Colonic mucosa (tissue), 4 donors: ENCODE measurements at regions not wholly inside any gene's neighbourhood (a gene's known extent, or its start where the extent isn't known, plus 50 kb on each side); places are given as distances from the start of the nearest gene placed in this dataset.
A peak's percentile ranks its signal among the peaks of the same experiment; 100 is the strongest.

Experiments used
- DNase-seq: peaks from one replicate; pipeline ENCODE4 v3.0.0-alpha.2; 2020
- H3K27ac ChIP-seq: fragments of 200-600 bp; one replicate; pipeline ENCODE4 v1.8.0; 2021
- H3K27me3 ChIP-seq: fragments of 200-600 bp; one replicate; pipeline ENCODE4 v1.8.0; 2021
- H3K36me3 ChIP-seq: fragments of 200-600 bp; one replicate; pipeline ENCODE4 v1.8.0; 2021
- H3K4me1 ChIP-seq: fragments of 200-600 bp; one replicate; pipeline ENCODE4 v1.8.0; 2021; ENCODE audit warnings: mild to moderate bottlenecking
- H3K4me3 ChIP-seq: fragments of 200-600 bp; one replicate; pipeline ENCODE4 v1.8.0; 2021
- H3K9ac ChIP-seq, 2 donors: one replicate each; pipeline ENCODE4 v1.7.0; 2013; ENCODE audit warnings: control low read depth in 2 of 2, low read depth in 2 of 2, low read length in 2 of 2
- H3K9me3 ChIP-seq: fragments of 200-600 bp; one replicate; pipeline ENCODE4 v1.8.0; 2021
- intact Hi-C: fragments of 100-400 bp; cut with DNase I; formaldehyde crosslinking; loops from one replicate; pipeline ENCODE4 v1.14.1; 2022
- TF ChIP-seq, protein P1 (sequence below): fragments of 200-600 bp; IDR thresholded peaks from one replicate; pipeline ENCODE4 v1.8.0; 2022; ENCODE audit warnings: antibody characterized with exemption, mild to moderate bottlenecking
- donor health status: healthy.
- donor health status: DM: no; HTN: no; CAD: no.
- donor health status: DM: no; HTN: no; CAD: no.

- H3K27me3 ChIP-seq: peaks cover 17% of the 10 kb centered on the region
Measured at GRCh38 chr14:103271189-103271588, 62.8 kb upstream of the EIF5 start.

DNA sequence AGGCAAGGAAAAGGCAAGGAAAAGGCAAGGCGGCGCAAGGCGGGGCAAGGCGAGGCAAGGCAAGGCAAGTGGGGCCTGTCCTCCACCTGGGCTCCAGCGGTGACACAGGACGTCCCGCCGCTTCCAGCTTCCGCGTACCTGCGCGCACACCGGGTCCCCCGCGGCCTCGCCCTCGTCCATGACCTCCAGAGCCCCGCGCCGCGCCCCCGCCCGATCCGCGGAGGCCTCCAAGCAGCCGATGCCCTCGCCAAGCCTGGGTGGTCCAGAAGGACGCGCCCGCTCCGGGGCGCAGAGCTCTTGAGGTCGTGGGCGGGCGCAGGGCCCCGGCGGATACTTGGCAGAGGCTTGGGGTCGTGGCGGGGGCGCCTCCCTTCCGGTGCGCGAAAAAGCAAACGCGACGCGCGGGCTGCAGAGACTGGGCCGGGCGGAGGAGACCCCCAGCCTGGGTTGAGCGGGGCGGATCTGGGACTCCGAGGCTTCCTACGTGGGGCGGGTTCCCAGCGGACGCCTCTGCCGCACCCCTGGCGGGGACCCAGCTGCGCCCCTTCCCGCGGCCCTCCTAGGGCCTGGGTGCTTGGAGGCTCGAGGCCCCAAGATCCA is 60.8 kb upstream of the EIF5 start:
- peak; percentile 45 for DNase-seq
- intact Hi-C loops: no loop called here
- TF ChIP-seq, protein P1, sequence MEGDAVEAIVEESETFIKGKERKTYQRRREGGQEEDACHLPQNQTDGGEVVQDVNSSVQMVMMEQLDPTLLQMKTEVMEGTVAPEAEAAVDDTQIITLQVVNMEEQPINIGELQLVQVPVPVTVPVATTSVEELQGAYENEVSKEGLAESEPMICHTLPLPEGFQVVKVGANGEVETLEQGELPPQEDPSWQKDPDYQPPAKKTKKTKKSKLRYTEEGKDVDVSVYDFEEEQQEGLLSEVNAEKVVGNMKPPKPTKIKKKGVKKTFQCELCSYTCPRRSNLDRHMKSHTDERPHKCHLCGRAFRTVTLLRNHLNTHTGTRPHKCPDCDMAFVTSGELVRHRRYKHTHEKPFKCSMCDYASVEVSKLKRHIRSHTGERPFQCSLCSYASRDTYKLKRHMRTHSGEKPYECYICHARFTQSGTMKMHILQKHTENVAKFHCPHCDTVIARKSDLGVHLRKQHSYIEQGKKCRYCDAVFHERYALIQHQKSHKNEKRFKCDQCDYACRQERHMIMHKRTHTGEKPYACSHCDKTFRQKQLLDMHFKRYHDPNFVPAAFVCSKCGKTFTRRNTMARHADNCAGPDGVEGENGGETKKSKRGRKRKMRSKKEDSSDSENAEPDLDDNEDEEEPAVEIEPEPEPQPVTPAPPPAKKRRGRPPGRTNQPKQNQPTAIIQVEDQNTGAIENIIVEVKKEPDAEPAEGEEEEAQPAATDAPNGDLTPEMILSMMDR: no peak
- Histone ChIP-seq H3K27me3 (peaks cover 25% of the 10 kb centered on the region), H3K4me1 (no peaks in the 10 kb centered on the region), H3K27ac (no peak overlapping the region), H3K4me3 (peak overlapping the region; percentile 33), H3K9me3 (no peaks in the 10 kb centered on the region), H3K9ac (peak overlapping the region; percentile 46 to 69), H3K36me3 (no peaks in the 10 kb centered on the region)

More at GRCh38 chr14:103271189-103271588, 62.8 kb upstream of the EIF5 start:
- TF ChIP-seq, protein P1: no peak
- H3K4me1 ChIP-seq: no peaks in the 10 kb centered on the region
- H3K9ac ChIP-seq: no peak overlapping the region
- no peaks in the 10 kb centered on the region for H3K9me3 ChIP-seq
- intact Hi-C loops: no loop called here
- no peak overlapping the region for H3K4me3 ChIP-seq
- no peaks in the 10 kb centered on the region for H3K36me3 ChIP-seq
- no peak overlapping the region for H3K27ac ChIP-seq
- DNase-seq: no peak

DNA sequence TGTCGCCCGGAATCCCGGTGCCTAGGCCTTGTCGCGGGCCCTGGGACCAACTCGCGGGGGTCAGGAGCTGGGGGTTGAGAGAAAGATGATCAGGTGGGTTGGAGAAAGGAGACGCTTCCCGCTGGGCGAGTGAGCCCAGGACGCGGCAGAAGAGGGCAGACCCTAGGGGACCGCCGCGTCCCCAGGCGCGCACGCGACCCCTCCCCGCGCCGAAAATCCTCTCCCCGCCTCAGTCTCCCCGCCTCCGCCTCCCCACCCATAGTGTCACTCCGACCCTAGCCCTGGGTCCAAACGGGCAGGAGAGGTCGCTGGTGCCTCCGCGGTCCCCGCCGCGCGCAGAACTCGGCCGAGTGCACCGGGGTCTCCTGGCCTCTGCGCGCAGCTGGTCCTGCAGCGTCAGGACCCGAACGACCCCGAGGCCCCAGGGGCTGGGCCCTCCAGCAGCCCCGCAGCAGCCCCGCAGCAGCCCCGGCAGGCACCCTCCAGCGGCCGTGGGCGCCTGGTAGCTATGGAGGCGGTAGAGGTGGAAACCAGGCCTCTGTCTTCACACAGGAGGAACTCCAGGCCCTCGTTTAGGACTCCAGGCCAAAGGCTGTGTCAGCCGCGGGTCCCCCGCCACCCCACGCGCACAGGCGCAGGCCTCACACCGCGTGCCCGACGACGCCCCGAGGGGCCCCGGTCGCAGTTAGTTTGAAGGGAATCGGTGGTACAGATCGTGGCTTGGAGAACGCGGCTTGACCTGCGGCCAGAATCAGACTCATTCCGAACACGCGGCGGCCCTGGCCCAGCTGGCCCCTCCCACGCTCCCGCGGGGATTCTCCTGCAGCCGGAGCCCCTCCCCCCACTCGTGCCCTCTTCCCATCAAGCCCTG is 60.1 kb upstream of the EIF5 start:
- no peak overlapping the region for H3K27ac ChIP-seq

DNA sequence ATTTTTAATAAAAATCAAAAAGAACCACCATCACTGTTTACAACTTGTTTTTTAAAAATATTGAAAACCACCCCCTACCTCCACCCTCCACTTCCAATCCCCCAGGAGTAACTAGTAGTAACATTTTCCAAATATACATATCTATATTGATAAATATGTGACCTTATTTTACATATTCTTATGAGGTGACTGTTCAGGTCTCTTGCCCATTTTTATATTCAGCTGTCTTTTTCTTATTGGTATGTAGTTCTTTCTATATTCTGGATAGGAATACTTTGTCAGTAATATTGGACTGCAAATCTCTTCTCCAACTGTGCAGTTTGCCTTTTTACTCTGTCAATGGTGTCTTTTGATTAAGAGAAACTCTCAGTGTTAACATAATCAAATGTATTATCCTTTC is 59.0 kb upstream of the EIF5 start:
- Histone ChIP-seq H3K27ac (no peak overlapping the region), H3K4me3 (no peak overlapping the region), H3K36me3 (no peaks in the 10 kb centered on the region), H3K9me3 (no peaks in the 10 kb centered on the region), H3K4me1 (no peaks in the 10 kb centered on the region), H3K9ac (no peak overlapping the region), H3K27me3 (peaks cover 41% of the 10 kb centered on the region)
- no peak for DNase-seq
- TF ChIP-seq, protein P1: no peak
- intact Hi-C loops: no loop called here

More for the DNA sequence above, 60.1 kb upstream of the EIF5 start:
- DNase-seq: peak; percentile 16
- TF ChIP-seq, protein P1: no peak
- Histone ChIP-seq H3K4me1 (no peaks in the 10 kb centered on the region), H3K9me3 (no peaks in the 10 kb centered on the region), H3K27me3 (peaks cover 33% of the 10 kb centered on the region), H3K4me3 (peak overlapping the region; percentile 33), H3K36me3 (no peaks in the 10 kb centered on the region), H3K9ac (peak overlapping the region in 1 of 2 donors; percentile 46)
- intact Hi-C loops: no loop called here

GRCh38 chr14:103277931-103278330 is 56.1 kb upstream of the EIF5 start:
- TF ChIP-seq, protein P1: no peak
- Histone ChIP-seq H3K27me3 (peaks cover 41% of the 10 kb centered on the region), H3K4me3 (no peak overlapping the region), H3K27ac (no peak overlapping the region), H3K36me3 (no peaks in the 10 kb centered on the region), H3K9me3 (no peaks in the 10 kb centered on the region), H3K9ac (no peak overlapping the region), H3K4me1 (no peaks in the 10 kb centered on the region)
- intact Hi-C loops: no loop called here
- DNase-seq: no peak
